CD4-positive, alpha-beta memory T cell (primary cell): ENCODE measurements at regions not wholly inside any gene's neighbourhood (a gene's known extent, or its start where the extent isn't known, plus 50 kb on each side); places are given as distances from the start of the nearest gene placed in this dataset.

Experiments
- CTCF ChIA-PET: fragments of 350-600 bp; sonication (Branson Sonifier 250); formaldehyde crosslinking; loops from one replicate; lab custom pipeline; 2021; ENCODE audit warnings: inconsistent platforms; ENCODE audit not compliant: partially characterized antibody; lab: Charles Lee
- POLR2A ChIA-PET: fragments of 350-600 bp; sonication (Branson Sonifier 250); formaldehyde crosslinking; loops from one replicate; lab custom pipeline; 2021; ENCODE audit not compliant: partially characterized antibody; lab: Charles Lee
- DNase-seq, 5 donors: peaks; one replicate each; pipeline versions ENCODE4 v3.0.0 to v3.0.0-alpha.2; 2020 to 2022; ENCODE audit warnings: mixed read lengths in 1 of 5
- H3K27ac ChIP-seq: one replicate; pipeline ENCODE4 v1.7.0; 2013; ENCODE audit warnings: low read depth, low read length
- H3K27me3 ChIP-seq: 2 replicates; pipeline ENCODE4 v1.7.0; 2013; ENCODE audit warnings: mild to moderate bottlenecking, low read length, moderate library complexity; ENCODE audit not compliant: insufficient read depth
- H3K36me3 ChIP-seq: 2 replicates; pipeline ENCODE4 v1.7.0; 2013; ENCODE audit warnings: mild to moderate bottlenecking, low read length, moderate library complexity; ENCODE audit not compliant: insufficient read depth
- H3K4me1 ChIP-seq: 2 replicates; pipeline ENCODE4 v1.7.0; 2013; ENCODE audit warnings: mild to moderate bottlenecking, low read length, moderate library complexity; ENCODE audit not compliant: insufficient read depth
- H3K4me3 ChIP-seq, 2 donors: one replicate each; pipeline ENCODE4 v1.7.0; 2013; ENCODE audit warnings: low read length in 2 of 2, mild to moderate bottlenecking in 1 of 2
- H3K9me3 ChIP-seq, 2 donors: one replicate each; pipeline ENCODE4 v1.7.0; 2013; ENCODE audit warnings: low read length in 2 of 2, control low read depth in 1 of 2; ENCODE audit not compliant: control insufficient read depth in 1 of 2
- H3K27ac Mint-ChIP-seq, 7 donors: one replicate each; pipeline ENCODE4 v1.8.0; 2020 to 2021; ENCODE audit warnings: mixed read lengths in 7 of 7, mild to moderate bottlenecking in 6 of 7, inconsistent platforms in 3 of 7, moderate library complexity in 3 of 7
- H3K27me3 Mint-ChIP-seq, 2 donors: one replicate each; pipeline ENCODE4 v1.8.0; 2020 to 2021; ENCODE audit warnings: mixed read lengths in 2 of 2
- H3K36me3 Mint-ChIP-seq, 2 donors: one replicate each; pipeline ENCODE4 v1.8.0; 2020 to 2021; ENCODE audit warnings: mixed read lengths in 2 of 2, inconsistent platforms in 1 of 2, mild to moderate bottlenecking in 1 of 2
- H3K4me1 Mint-ChIP-seq, 4 donors: one replicate each; pipeline ENCODE4 v1.8.0; 2020 to 2021; ENCODE audit warnings: mixed read lengths in 4 of 4, mild to moderate bottlenecking in 1 of 4
- H3K4me3 Mint-ChIP-seq, 8 donors: one replicate each; pipeline ENCODE4 v1.8.0; 2020 to 2021; ENCODE audit warnings: mixed read lengths in 8 of 8, mild to moderate bottlenecking in 7 of 8, moderate library complexity in 6 of 8, inconsistent platforms in 3 of 8
- H3K9me3 Mint-ChIP-seq, 8 donors: one replicate each; pipeline ENCODE4 v1.8.0; 2020 to 2021; ENCODE audit warnings: mixed read lengths in 8 of 8, mild to moderate bottlenecking in 5 of 8, inconsistent platforms in 3 of 8, moderate library complexity in 1 of 8
- intact Hi-C: fragments of 100-400 bp; cut with micrococcal nuclease; formaldehyde crosslinking; loops from one replicate; pipeline ENCODE4 v1.15.1; 2023

GRCh38 chr11:69241844-69242243 lies 52.1 kb upstream of the MYEOV start:
- H3K4me3 ChIP-seq, result no peak overlapping the region
- H3K4me1 Mint-ChIP-seq, result peaks cover 4 to 14% (median 7%) of the 10 kb centered on the region in 4 donors
- no peaks in the 10 kb centered on the region for H3K36me3 Mint-ChIP-seq
- no peaks in the 10 kb centered on the region for H3K4me1 ChIP-seq
- H3K9me3 ChIP-seq, result no peaks in the 10 kb centered on the region
- H3K27ac Mint-ChIP-seq, result peak overlapping the region in 1 of 7 donors; percentile 52
- ChIA-PET POLR2A (no interaction called here), CTCF (no interaction called here)
- H3K36me3 ChIP-seq, result no peaks in the 10 kb centered on the region
- intact Hi-C loops, result loop anchor here (2.0 kb wide), 1 partner anchor 141 kb away; no protein-coding TSS in a partner anchor
- no peak for DNase-seq
- H3K9me3 Mint-ChIP-seq, result peaks cover 0 to 2% (median 0%) of the 10 kb centered on the region in 8 donors
- no peaks in the 10 kb centered on the region for H3K27me3 ChIP-seq
- H3K4me3 Mint-ChIP-seq, result no peak overlapping the region
- H3K27me3 Mint-ChIP-seq, result peaks cover 0 to 2% of the 10 kb centered on the region in 2 donors
- no peak overlapping the region for H3K27ac ChIP-seq

GRCh38 chr11:69242266-69242920 lies 51.6 kb upstream of the MYEOV start:
- Histone ChIP-seq H3K36me3 (no peaks in the 10 kb centered on the region), H3K27me3 (no peaks in the 10 kb centered on the region), H3K4me1 (no peaks in the 10 kb centered on the region), H3K9me3 (no peaks in the 10 kb centered on the region), H3K27ac (no peak overlapping the region), H3K4me3 (no peak overlapping the region)
- ChIA-PET CTCF (no interaction called here), POLR2A (no interaction called here)
- intact Hi-C loops, result no loop called here
- H3K4me1 Mint-ChIP-seq, result peaks cover 4 to 14% (median 7%) of the 10 kb centered on the region in 4 donors
- H3K27me3 Mint-ChIP-seq, result peaks cover 0 to 2% of the 10 kb centered on the region in 2 donors
- H3K4me3 Mint-ChIP-seq, result no peak overlapping the region
- no peak for DNase-seq
- peaks cover 0 to 2% (median 0%) of the 10 kb centered on the region in 8 donors for H3K9me3 Mint-ChIP-seq
- H3K27ac Mint-ChIP-seq, result peak overlapping the region in 3 of 7 donors; percentile 39 to 52 (median 50)
- no peaks in the 10 kb centered on the region for H3K36me3 Mint-ChIP-seq

- H3K4me3 Mint-ChIP-seq, result no peak overlapping the region
- Histone ChIP-seq H3K27me3 (no peaks in the 10 kb centered on the region), H3K4me3 (no peak overlapping the region), H3K36me3 (no peaks in the 10 kb centered on the region), H3K9me3 (no peaks in the 10 kb centered on the region), H3K4me1 (no peaks in the 10 kb centered on the region), H3K27ac (no peak overlapping the region)
- DNase-seq, result no peak
- H3K36me3 Mint-ChIP-seq, result no peaks in the 10 kb centered on the region
- peaks cover 0 to 2% of the 10 kb centered on the region in 2 donors for H3K27me3 Mint-ChIP-seq
- H3K4me1 Mint-ChIP-seq, result peaks cover 4 to 14% (median 7%) of the 10 kb centered on the region in 4 donors
- no peak overlapping the region for H3K27ac Mint-ChIP-seq
- H3K9me3 Mint-ChIP-seq, result peaks cover 0 to 2% (median 0%) of the 10 kb centered on the region in 8 donors
- ChIA-PET CTCF (no interaction called here), POLR2A (no interaction called here)
- intact Hi-C loops, result no loop called here
Observed at GRCh38 chr11:69243496-69244200, 50.3 kb upstream of the MYEOV start.
